ENCODE measurements at regions not wholly inside any gene's neighbourhood (a gene's known extent, or its start where the extent isn't known, plus 50 kb on each side); places are given as distances from the start of the nearest gene placed in this dataset.

DNA sequence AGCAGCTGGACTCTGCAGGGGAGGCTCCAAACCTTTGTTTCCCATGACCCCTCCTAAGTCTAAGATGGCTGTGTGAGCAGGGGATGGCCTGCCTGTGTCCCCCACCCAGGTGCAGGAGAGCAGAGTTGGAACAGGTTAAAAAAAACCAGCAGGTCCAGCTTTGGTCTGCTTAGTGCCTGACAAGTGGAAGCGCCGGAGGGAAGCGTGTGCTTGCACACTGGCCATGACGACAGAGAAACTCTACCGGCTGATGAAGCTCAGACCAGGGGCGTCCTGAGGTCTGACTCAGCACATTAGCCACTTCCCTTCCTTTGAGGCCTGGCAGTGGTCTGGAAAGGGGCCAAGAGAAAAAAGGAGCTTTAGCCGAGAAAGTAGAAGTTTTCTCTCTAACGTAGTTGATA is 280.1 kb downstream of the VRK1 start:
- no peak for TF ChIP-seq CTCF (IDR thresholded peaks at IDR 0.05; ENCODE audit: low read depth, low read length)
- Histone ChIP-seq H3K4me3 (ENCODE audit: low read depth, low read length) (no peak overlapping the region), H3K9me3 (ENCODE audit: control insufficient read depth, insufficient read depth, low read length) (peaks cover 46% of the 10 kb centered on the region), H3K27ac (ENCODE audit: low read depth, low read length) (no peak overlapping the region), H3K27me3 (ENCODE audit: control insufficient read depth, insufficient read depth, low read length) (no peaks in the 10 kb centered on the region)
- no peak for DNase-seq (ENCODE audit: low read depth, low spot score)
- ChIA-PET POLR2A (no interaction called here), CTCF (no interaction called here)

GRCh38 chr14:97077687-97078086 is 280.5 kb downstream of the VRK1 start:
- CTCF ChIA-PET = no interaction called here
- no peak for TF ChIP-seq CTCF (IDR thresholded peaks at IDR 0.05; ENCODE audit: low read depth, low read length)
- POLR2A ChIA-PET = no interaction called here
- Histone ChIP-seq H3K9me3 (ENCODE audit: control insufficient read depth, insufficient read depth, low read length) (peaks cover 44% of the 10 kb centered on the region), H3K4me3 (ENCODE audit: low read depth, low read length) (no peak overlapping the region), H3K27ac (ENCODE audit: low read depth, low read length) (no peak overlapping the region), H3K27me3 (ENCODE audit: control insufficient read depth, insufficient read depth, low read length) (no peaks in the 10 kb centered on the region)
- DNase-seq (ENCODE audit: low read depth, low spot score) = no peak

GRCh38 chr14:97080991-97081390 is 283.8 kb downstream of the VRK1 start:
- no peaks in the 10 kb centered on the region for H3K27me3 ChIP-seq (ENCODE audit: control insufficient read depth, insufficient read depth, low read length)
- ChIA-PET POLR2A (no interaction called here), CTCF (no interaction called here)
- TF ChIP-seq CTCF (IDR thresholded peaks at IDR 0.05; ENCODE audit: low read depth, low read length) = no peak
- H3K4me3 ChIP-seq (ENCODE audit: low read depth, low read length) = no peak overlapping the region
- H3K9me3 ChIP-seq (ENCODE audit: control insufficient read depth, insufficient read depth, low read length) = peaks cover 36% of the 10 kb centered on the region
- no peak overlapping the region for H3K27ac ChIP-seq (ENCODE audit: low read depth, low read length)
- no peak for DNase-seq (ENCODE audit: low read depth, low spot score)

- TF ChIP-seq CTCF (IDR thresholded peaks at IDR 0.05; ENCODE audit: low read depth, low read length) = no peak
- POLR2A ChIA-PET = no interaction called here
- H3K27ac ChIP-seq (ENCODE audit: low read depth, low read length) = no peak overlapping the region
- H3K9me3 ChIP-seq (ENCODE audit: control insufficient read depth, insufficient read depth, low read length) = peaks cover 33% of the 10 kb centered on the region
- no peak overlapping the region for H3K4me3 ChIP-seq (ENCODE audit: low read depth, low read length)
- CTCF ChIA-PET = no interaction called here
- no peak for DNase-seq (ENCODE audit: low read depth, low spot score)
- no peaks in the 10 kb centered on the region for H3K27me3 ChIP-seq (ENCODE audit: control insufficient read depth, insufficient read depth, low read length)
Measured at GRCh38 chr14:97095269-97095668, 298.1 kb downstream of the VRK1 start.

DNA sequence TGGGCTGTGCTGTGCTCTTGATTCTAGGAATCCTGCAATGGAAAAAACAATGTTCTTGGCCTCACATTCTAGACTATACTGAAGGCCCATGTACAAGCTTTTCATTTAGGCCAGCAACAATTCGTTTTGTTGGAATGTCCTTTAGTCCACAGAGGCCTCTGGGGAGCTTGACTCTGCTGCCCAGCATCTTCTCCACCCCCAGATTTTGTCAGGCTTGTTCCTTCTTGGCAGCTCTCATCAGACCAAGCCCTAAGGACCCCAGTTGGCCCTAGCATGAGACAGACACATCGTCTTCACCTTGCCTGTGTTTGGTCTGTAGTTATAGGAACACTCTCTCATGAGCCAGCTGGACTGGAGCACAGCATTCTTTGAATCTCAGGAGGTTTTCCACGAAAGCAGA is 300.1 kb downstream of the VRK1 start:
- Histone ChIP-seq H3K9me3 (ENCODE audit: control insufficient read depth, insufficient read depth, low read length) (peaks cover 41% of the 10 kb centered on the region), H3K27ac (ENCODE audit: low read depth, low read length) (no peak overlapping the region), H3K27me3 (ENCODE audit: control insufficient read depth, insufficient read depth, low read length) (no peaks in the 10 kb centered on the region), H3K4me3 (ENCODE audit: low read depth, low read length) (no peak overlapping the region)
- DNase-seq (ENCODE audit: low read depth, low spot score) = no peak
- no peak for TF ChIP-seq CTCF (IDR thresholded peaks at IDR 0.05; ENCODE audit: low read depth, low read length)
- POLR2A ChIA-PET = no interaction called here
- CTCF ChIA-PET = no interaction called here

Measured in AG04450 (cell line).